HG02678 (cell line): ENCODE measurements at regions not wholly inside any gene's neighbourhood (a gene's known extent, or its start where the extent isn't known, plus 50 kb on each side); places are given as distances from the start of the nearest gene placed in this dataset.

Experiments
- ATAC-seq: cut with Tn5 transposase; IDR thresholded peaks from one replicate; pipeline ENCODE4 v1.9.1; 2021; ENCODE audit warnings: mild to moderate bottlenecking, moderate library complexity; ENCODE audit not compliant: unreplicated experiment

GRCh38 chr11:107221748-107222285 lies 203.5 kb upstream of the GUCY1A2 start:
- ATAC-seq, result no peak

GRCh38 chr11:107218123-107219013 lies 200.1 kb upstream of the GUCY1A2 start:
- no peak for ATAC-seq

DNA sequence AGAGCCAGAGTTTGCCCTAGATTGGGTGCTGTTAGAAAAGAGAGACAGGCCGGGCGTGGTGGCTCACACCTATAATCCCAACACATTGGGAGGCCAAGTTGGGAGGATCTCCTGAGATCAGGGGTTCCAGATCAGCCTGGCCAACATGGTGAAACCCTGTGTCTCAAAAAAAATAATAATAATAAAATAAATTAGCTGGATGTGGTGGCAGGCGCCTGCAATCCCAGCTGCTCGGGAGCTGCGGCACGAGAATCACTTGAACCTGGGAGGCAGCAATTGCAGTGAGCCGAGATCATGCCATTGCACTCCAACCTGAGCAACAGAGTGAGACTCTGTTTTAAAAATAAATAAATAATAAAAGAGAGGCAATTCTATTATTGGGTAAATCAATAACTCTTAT lies 199.2 kb upstream of the GUCY1A2 start:
- no peak for ATAC-seq

DNA sequence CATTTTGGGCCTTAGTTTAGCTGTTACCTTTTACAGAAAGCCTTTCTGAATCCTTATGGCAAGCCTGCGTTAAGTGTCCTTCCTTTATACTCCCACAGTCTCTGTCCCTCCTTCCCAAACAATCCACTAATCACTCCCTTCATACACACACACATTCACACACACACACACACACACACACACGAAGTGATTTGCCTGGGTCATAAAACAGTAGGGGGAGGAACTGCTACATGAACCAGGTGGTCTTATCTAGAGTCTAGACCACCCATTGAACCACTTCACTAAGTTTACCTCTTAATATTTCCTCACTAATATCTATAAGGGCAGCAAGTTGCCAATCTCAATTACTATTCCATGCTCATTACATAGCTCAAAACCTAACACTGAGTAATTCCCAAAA lies 196.7 kb upstream of the GUCY1A2 start:
- no peak for ATAC-seq

GRCh38 chr11:107203656-107204055 lies 185.4 kb upstream of the GUCY1A2 start:
- no peak for ATAC-seq

GRCh38 chr11:107202241-107202640 lies 184.0 kb upstream of the GUCY1A2 start:
- no peak for ATAC-seq

DNA sequence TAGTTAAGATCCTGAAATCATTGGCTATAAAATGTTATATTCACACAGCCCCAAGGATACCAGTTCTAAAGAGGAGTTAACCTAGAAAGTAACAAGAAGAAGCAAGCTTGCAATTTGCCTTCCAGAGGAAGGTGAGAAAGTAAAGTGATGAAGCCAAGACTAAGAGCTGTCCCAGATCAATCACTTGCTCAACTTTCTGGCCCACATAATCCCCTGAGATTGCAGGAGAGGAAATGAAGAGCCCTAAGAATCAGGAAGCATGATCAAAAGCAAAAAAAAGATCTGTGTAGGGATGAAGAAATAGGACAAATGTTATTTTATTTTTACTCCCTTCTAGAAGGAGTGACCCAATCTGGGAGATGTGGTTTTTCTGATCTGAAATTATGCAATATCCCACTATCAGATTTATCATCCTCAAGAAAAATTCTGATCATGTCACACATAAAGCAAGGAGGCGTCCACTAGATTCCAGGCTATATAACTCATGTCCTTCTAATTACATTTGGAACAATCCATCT lies 180.3 kb upstream of the GUCY1A2 start:
- no peak for ATAC-seq

DNA sequence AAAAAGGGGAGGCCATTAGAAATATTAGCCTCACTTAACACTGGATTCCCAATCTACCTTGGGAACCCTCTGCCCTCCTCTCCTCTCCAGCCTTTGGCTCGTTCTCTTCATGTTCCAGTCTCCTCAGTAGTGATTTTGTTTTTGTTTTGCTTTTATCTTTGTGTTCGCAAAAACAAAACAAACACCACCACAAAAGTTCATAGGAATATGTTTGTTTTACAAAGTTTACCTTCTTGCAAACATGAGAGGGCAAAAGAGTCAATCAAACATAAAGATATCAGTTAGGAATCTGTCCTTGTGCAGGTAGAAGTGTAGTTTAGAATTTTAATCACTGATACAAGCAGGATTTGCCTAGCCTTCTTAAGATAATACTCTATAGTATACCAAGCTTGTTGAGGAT lies 179.7 kb upstream of the GUCY1A2 start:
- no peak for ATAC-seq

GRCh38 chr11:107196732-107197131 lies 178.5 kb upstream of the GUCY1A2 start:
- no peak for ATAC-seq

DNA sequence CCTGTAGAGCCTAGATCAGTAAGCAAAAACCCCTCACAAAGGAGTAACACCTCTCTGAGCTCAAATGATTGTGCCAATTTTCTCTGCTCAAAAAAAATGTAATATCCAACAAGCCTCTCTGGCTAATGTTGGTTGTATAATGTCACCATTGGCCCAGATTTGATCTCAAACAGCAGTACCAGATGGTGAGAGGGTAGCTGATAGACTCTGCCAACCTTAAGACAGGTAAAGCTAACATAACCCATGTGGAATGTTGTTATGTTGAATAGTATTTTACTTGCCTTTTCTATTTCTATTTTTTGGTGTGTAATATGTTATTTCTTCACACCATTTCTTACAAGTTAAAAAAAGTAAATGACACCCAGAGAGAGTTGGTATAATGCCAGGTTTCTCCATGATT lies 166.7 kb upstream of the GUCY1A2 start:
- no peak for ATAC-seq

DNA sequence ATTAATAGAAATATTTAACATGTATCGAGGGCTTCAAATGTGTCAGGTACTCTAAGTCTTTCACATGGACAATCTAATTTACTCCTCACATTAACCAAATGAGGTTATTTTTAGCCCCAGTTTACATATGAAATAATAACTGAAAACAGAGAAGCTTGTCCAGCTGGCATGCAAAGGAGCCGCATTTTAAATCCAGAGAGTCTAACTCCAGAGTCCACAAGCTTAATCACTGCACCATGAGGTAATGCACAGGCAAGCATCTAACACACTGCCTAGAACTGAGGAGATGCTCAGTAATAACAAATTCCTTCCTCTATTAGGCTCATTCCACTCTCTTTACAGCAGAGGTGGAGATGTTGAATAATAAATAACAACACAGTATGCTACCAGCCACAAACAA lies 165.7 kb upstream of the GUCY1A2 start:
- ATAC-seq, result no peak

DNA sequence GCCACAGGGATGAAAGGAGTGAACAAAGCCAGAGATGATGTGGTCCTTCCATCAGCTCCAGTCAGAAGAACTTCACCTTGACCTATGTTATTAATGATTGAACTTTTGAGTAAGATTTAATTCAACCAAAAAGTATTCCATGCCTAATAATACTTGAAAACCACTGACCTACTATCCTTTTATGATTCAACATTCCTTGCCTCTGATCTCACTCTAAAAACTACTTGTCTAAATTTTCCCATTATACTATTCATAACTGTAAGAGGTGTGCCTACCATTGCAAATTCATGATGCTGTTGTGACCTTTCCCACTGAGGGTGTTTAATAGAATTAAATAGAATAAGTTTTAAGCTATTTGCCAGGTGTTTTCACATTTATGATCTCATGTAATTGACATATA lies 164.7 kb upstream of the GUCY1A2 start:
- ATAC-seq, result no peak

DNA sequence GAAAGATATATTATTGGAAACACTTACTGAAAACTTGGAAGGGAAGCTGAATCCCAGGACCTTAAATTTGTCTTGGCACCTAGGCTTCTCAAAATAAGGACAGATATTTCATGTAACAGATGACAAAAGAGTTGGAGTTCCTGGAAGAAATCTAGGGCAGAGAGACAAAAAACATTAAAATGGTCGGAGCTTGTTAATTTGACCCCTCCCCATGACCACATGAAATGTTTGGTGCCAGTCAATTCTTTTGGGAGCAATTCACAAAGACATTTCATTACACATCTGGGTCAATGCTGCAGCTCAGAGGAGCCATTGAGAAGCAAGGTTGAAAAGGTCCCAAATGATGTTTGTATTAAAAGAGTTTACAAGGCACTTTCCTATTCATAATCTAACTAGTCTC lies 162.0 kb upstream of the GUCY1A2 start:
- ATAC-seq, result no peak

GRCh38 chr11:107179829-107180228 lies 161.6 kb upstream of the GUCY1A2 start:
- no peak for ATAC-seq

DNA sequence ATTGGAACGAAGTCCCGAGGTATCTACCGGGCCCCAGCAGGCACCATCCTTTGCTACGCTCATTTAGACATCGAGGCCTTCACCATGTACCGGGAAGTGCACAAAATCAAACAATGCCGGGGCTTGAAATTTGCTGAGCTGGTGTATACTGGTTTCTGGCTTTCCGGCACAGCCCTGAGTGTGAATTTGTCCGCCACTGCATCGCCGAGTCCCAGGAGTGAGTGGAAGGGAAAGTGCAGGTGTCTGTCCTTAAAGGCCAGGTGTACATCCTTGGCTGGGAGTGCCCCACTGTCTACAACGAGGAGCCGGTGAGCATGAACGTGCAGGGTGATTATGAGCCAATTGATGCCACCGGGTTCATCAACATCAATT lies 158.8 kb upstream of the GUCY1A2 start:
- ATAC-seq, result no peak

DNA sequence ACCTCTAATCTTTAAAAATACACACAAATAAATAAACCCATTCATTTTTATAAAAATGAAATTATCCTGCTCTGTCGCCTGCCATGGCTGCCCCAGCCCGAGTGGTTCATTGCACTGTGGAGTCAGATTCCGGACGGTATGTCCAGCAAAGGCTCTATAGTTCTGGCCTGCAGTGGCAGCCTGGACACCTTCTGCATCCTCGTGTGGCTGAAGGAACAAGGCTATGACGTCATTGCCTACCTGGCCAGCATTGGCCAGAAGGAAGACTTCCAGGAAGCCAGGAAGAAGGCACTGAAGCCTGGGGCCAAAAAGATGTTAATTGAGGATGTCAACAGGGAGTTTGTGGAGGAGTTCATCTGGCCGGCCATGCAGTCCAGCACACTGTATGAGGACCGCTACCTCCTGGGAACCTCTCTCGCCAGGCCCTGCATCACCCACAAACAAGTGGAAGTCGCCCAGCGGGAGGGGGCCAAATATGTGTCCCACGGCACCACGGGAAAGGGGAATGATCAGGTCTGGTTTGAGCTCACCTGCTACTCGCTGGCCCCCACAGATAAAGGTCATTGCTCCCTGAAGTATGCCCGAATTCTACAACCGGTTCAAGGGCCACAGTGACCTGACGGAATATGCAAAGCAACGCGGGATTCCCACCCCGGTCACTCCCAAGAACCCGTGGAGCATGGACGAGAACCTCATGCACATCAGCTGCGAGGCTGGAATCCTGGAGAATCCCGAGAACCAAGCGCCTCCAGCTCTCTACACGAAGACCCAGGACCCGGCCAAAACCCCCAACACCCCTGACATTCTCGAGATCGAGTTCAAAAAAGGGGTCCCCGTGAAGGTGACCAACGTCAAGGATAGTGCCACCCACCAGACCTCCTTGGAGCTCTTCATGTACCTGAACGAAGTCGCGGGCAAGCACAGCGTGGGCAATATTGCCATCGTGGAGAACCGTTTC lies 158.2 kb upstream of the GUCY1A2 start:
- no peak for ATAC-seq

DNA sequence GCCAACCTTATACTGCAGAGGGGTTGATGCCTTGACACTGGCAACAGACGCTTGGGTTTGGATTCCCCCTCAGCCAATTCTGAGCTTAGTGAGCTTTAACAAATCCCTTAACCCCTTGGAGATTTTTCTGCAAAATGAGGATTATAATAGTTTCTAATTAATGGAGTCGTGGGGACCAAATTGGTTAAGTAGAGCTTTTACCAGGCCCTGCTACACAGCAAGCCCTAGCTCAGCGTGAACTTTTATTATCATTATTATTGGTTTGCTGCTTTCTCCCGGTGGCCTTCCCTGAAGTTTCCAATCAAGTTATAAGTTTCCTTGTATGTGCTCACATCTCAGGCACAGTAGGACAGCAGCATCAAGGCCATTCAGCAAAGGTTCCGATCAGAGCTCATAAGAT lies 156.6 kb upstream of the GUCY1A2 start:
- no peak for ATAC-seq

GRCh38 chr11:107172996-107173395 lies 154.7 kb upstream of the GUCY1A2 start:
- ATAC-seq, result no peak

- no peak for ATAC-seq
Observed at GRCh38 chr11:107157809-107158187, 139.5 kb upstream of the GUCY1A2 start.

- ATAC-seq, result no peak
Observed at GRCh38 chr11:107157146-107157808, 139.0 kb upstream of the GUCY1A2 start.

DNA sequence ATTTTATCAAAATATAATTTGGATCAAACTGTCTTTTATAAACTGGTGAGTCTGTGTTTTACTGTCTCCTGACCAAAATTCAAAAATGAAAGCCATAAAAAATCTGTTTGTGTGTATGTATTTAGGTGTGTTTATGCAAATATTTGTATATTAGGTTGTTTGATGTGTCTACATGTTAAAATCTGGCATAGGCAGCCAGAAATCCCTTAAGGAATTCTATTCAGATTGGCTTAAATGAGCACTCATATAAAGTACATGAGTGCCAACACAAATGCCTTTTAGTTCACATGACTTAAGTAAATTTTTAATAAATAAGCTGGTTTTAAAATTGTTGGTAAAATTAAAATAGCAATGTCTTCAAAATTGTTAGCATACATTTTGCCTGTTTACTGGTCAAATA lies 133.3 kb upstream of the GUCY1A2 start:
- ATAC-seq, result no peak
